ENCODE measurements at regions not wholly inside any gene's neighbourhood (a gene's known extent, or its start where the extent isn't known, plus 50 kb on each side); places are given as distances from the start of the nearest gene placed in this dataset.
"Not testable (repeated sequence)": the region's sequence is repeated elsewhere in the genome, so short reads cannot be mapped to it uniquely, and the experiment has no call there.

DNA sequence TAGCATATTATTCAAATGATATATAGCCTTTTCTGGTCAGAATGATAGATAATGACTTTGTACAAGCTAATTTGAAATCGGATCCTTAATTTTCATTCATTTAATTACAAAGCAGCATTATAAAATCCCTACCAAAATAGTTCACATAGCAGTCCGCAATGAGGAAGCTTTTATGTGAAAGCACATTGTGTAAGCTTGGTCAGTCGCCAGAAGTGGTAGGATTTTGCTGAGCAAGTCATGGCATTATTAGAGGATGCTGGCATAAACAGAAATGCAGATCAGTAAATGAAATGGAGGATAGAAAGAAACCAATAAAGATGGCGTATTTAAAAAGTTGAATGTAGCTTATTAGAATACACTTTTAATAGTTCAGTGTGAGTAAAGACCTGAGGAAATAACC lies 93.2 kb upstream of the DIAPH2 start:
- Histone ChIP-seq H3K4me3 (ENCODE audit: severe bottlenecking) (no peak overlapping the region), H3K9me3 (ENCODE audit: severe bottlenecking) (no peaks in the 10 kb centered on the region), H3K36me3 (ENCODE audit: low read depth) (no peaks in the 10 kb centered on the region), H3K4me1 (ENCODE audit: insufficient read depth, poor library complexity, severe bottlenecking) (no peaks in the 10 kb centered on the region), H3K27ac (ENCODE audit: poor library complexity, severe bottlenecking) (no peak overlapping the region), H3K27me3 (ENCODE audit: insufficient read depth, poor library complexity, severe bottlenecking) (no peaks in the 10 kb centered on the region)
- TF ChIP-seq, protein P1, sequence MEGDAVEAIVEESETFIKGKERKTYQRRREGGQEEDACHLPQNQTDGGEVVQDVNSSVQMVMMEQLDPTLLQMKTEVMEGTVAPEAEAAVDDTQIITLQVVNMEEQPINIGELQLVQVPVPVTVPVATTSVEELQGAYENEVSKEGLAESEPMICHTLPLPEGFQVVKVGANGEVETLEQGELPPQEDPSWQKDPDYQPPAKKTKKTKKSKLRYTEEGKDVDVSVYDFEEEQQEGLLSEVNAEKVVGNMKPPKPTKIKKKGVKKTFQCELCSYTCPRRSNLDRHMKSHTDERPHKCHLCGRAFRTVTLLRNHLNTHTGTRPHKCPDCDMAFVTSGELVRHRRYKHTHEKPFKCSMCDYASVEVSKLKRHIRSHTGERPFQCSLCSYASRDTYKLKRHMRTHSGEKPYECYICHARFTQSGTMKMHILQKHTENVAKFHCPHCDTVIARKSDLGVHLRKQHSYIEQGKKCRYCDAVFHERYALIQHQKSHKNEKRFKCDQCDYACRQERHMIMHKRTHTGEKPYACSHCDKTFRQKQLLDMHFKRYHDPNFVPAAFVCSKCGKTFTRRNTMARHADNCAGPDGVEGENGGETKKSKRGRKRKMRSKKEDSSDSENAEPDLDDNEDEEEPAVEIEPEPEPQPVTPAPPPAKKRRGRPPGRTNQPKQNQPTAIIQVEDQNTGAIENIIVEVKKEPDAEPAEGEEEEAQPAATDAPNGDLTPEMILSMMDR (IDR thresholded peaks at IDR 0.05; ENCODE audit: poor library complexity, severe bottlenecking): no peak
- DNase-seq (ENCODE audit: low spot score) (no peak), ATAC-seq (ENCODE audit: low read depth) (no peak)

DNA sequence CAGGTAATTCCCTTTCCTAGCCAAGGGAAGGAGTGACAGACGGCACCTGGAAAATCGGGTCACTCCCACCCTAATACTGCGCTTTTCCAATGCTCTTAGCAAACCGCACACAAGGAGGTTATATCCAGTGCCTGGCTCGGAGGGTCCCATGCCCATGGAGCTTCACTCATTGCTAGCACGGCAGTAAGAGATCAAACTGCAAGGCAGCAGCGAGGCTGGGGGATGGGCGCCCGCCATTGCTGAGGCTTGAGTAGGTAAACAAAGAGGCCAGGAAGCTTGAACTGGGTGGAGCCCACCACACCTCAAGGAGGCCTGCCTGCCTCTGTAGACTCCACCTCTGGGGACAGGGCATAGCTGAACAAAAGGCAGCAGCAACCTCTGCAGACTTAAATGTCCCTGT lies 86.8 kb upstream of the DIAPH2 start:
- not testable (repeated sequence) for H3K27ac ChIP-seq (ENCODE audit: poor library complexity, severe bottlenecking); H3K36me3 ChIP-seq (ENCODE audit: low read depth); DNase-seq (ENCODE audit: low spot score); H3K27me3 ChIP-seq (ENCODE audit: insufficient read depth, poor library complexity, severe bottlenecking); ATAC-seq (ENCODE audit: low read depth); H3K4me3 ChIP-seq (ENCODE audit: severe bottlenecking); H3K4me1 ChIP-seq (ENCODE audit: insufficient read depth, poor library complexity, severe bottlenecking); H3K9me3 ChIP-seq (ENCODE audit: severe bottlenecking)

DNA sequence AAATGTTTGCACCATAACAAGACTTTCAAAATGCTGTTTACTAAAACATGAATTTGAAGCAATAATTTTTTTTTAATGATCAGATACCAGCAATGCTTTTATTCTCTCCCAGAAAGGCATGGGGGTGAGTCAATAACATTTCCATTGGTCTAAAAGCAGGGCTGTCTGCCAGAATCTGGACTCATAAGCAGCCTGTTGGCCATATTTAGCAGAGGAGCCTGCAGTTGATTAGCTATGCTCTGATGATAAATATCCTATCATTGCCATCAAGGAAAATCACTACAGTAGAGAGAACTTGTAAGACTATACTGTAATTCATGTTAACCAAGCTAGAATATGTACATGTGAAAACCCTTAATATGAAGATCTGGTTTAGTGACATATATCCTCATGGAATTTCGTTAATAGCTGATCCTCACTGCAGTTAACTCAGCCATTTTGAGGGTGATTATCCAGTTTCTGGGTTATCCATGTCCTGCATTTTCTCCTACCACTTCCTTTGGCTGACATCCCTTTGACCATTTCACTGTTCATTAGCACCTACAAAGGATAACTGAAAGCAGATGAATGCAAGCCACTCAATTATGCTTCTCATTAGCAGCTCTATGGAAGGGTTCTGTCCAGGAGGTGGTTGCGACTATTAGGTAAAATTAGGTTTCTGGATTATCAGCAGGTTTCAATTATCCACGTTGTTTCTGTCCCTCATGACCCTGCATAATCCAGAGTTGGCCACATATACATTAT lies 72.9 kb upstream of the DIAPH2 start:
- H3K27me3 ChIP-seq (ENCODE audit: insufficient read depth, poor library complexity, severe bottlenecking): no peaks in the 10 kb centered on the region
- ATAC-seq (ENCODE audit: low read depth): no peak

DNA sequence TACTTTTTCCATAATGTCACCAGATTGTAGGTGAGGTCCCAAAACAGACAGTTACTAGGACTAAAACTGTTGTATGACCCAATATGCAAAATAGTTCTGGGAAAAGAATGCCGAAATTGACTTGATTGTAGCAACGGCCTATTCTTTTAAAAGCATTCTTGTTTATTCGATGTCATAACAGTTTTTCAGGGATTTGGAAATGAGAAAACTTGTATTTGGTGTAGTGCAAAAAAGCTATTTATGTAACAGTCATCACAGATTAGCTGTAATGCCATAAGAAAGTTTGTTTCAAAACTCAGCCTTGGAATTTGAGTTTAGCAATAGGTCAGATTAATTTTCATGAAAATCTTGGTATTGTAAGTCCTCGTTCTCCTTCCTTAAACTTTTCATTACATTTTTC lies 69.2 kb upstream of the DIAPH2 start:
- no peak for DNase-seq (ENCODE audit: low spot score)
- H3K27ac ChIP-seq (ENCODE audit: poor library complexity, severe bottlenecking): no peak overlapping the region
- TF ChIP-seq, protein P1 (IDR thresholded peaks at IDR 0.05; ENCODE audit: poor library complexity, severe bottlenecking): no peak
- no peaks in the 10 kb centered on the region for H3K4me1 ChIP-seq (ENCODE audit: insufficient read depth, poor library complexity, severe bottlenecking)
- no peaks in the 10 kb centered on the region for H3K36me3 ChIP-seq (ENCODE audit: low read depth)
- no peaks in the 10 kb centered on the region for H3K9me3 ChIP-seq (ENCODE audit: severe bottlenecking)
- H3K27me3 ChIP-seq (ENCODE audit: insufficient read depth, poor library complexity, severe bottlenecking): no peaks in the 10 kb centered on the region
- no peak for ATAC-seq (ENCODE audit: low read depth)
- H3K4me3 ChIP-seq (ENCODE audit: severe bottlenecking): no peak overlapping the region

More for the DNA sequence above, 72.9 kb upstream of the DIAPH2 start:
- Histone ChIP-seq H3K36me3 (ENCODE audit: low read depth) (no peaks in the 10 kb centered on the region), H3K9me3 (ENCODE audit: severe bottlenecking) (no peaks in the 10 kb centered on the region), H3K4me3 (ENCODE audit: severe bottlenecking) (no peak overlapping the region), H3K27ac (ENCODE audit: poor library complexity, severe bottlenecking) (no peak overlapping the region), H3K4me1 (ENCODE audit: insufficient read depth, poor library complexity, severe bottlenecking) (no peaks in the 10 kb centered on the region)
- TF ChIP-seq, protein P1 (IDR thresholded peaks at IDR 0.05; ENCODE audit: poor library complexity, severe bottlenecking): no peak
- no peak for DNase-seq (ENCODE audit: low spot score)

DNA sequence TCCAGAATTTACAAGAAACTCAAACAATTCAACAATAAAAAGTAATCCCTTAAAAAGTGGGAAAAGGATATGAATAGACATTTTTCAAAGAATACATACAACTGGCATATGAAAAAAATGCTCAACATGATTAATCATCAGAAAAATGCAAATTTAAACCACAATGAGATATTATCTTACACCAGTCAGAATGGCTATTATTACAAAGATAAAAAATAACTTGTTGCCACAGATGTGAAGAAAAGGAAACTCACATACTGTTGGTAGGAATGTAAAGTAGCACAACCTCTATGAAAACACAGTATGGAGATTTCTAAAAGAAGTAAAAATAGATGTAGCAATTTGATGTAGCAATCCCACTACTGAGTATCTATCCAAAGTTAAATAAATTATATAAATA lies 65.1 kb upstream of the DIAPH2 start:
- no peaks in the 10 kb centered on the region for H3K4me1 ChIP-seq (ENCODE audit: insufficient read depth, poor library complexity, severe bottlenecking)
- H3K36me3 ChIP-seq (ENCODE audit: low read depth): no peaks in the 10 kb centered on the region
- no peak overlapping the region for H3K4me3 ChIP-seq (ENCODE audit: severe bottlenecking)
- H3K9me3 ChIP-seq (ENCODE audit: severe bottlenecking): no peaks in the 10 kb centered on the region
- H3K27me3 ChIP-seq (ENCODE audit: insufficient read depth, poor library complexity, severe bottlenecking): no peaks in the 10 kb centered on the region
- no peak overlapping the region for H3K27ac ChIP-seq (ENCODE audit: poor library complexity, severe bottlenecking)
- no peak for DNase-seq (ENCODE audit: low spot score)
- no peak for ATAC-seq (ENCODE audit: low read depth)
- TF ChIP-seq, protein P1 (IDR thresholded peaks at IDR 0.05; ENCODE audit: poor library complexity, severe bottlenecking): no peak

Data from RWPE2 (cell line).